Brain microvascular endothelial cell (primary cell): ENCODE measurements at regions not wholly inside any gene's neighbourhood (a gene's known extent, or its start where the extent isn't known, plus 50 kb on each side); places are given as distances from the start of the nearest gene placed in this dataset.

Source experiments
- DNase-seq: peaks from one replicate; pipeline ENCODE4 v3.0.0-alpha.2; 2020
- H3K27ac ChIP-seq: fragments of 250-450 bp; sonication (Bioruptor Pico); 2 replicates; pipeline ENCODE4 v1.5.1; 2020; ENCODE audit warnings: mild to moderate bottlenecking, moderate library complexity
- H3K27me3 ChIP-seq: fragments of 250-450 bp; sonication (Bioruptor Pico); replicated peaks from 2 replicates; pipeline ENCODE4 v1.5.1; 2020; ENCODE audit warnings: mild to moderate bottlenecking
- H3K36me3 ChIP-seq: fragments of 250-450 bp; sonication (Bioruptor Pico); replicated peaks from 2 replicates; pipeline ENCODE4 v1.5.1; 2020; ENCODE audit warnings: mild to moderate bottlenecking
- H3K4me3 ChIP-seq: 2 replicates; pipeline ENCODE4 v1.5.1; 2011; ENCODE audit warnings: low read depth, mild to moderate bottlenecking, control low read depth, low read length, moderate library complexity
- in situ Hi-C: cut with HindIII; loops from 2 replicates; pipeline ENCODE4 v1.10.0; 2017; ENCODE audit warnings: low sequenced_read_pairs, low pct_ligation_motif_present
- TF ChIP-seq, protein P1 (sequence below): IDR thresholded peaks from 2 replicates; pipeline ENCODE4 v1.5.1; 2011; ENCODE audit warnings: low read depth, mild to moderate bottlenecking, moderate library complexity, low read length, control low read depth, inconsistent platforms; ENCODE audit errors: missing control alignments

DNA sequence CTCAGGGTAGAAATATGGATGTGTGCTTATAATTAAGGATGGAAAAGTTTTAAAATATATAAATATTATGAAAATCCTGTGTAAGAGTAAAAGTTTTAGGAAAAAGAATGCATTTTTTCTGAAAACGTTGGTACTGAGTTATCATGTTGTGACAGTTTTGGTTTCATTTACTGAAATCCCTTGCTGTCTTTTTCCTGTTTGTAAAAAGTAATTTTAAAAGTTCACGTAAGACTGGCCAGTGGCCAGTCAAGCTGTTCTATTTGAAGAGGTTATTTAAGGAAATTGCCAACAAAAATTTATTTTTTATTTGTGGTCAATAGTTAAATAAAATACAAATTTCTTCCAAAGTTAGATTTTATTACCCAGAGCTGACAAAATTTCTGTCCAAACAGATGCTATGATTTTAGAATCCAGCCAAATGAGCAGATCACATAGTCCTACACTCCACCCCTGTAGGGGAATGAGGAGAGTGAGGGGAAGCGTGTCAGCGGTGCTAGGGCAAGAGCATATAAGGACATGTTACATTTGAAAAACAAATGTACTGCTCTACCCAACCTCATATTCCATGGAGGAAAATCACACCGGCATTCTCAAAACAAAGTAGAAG lies 297.8 kb upstream of the TFPI start:
- in situ Hi-C loops = no loop called here

DNA sequence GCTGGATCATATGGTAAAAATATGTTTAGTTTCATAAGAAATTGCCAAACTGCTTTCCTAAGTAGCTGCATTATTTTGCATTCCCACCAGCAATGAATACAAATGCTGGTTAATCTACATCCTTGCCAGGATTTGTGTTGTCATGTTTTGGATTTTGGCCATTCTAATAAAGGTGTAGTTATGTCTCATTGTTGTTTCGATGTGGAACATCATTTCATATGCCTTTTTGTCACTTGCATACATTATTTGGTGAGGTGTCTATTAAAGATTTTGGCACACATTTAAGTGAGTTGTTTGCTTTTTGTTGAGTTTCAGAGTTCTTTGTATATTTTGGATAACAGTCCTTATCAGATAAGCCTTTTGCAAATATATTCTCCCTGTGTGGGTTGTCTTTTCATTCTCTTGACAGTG lies 299.2 kb upstream of the TFPI start:
- Histone ChIP-seq H3K27me3 (no peaks in the 10 kb centered on the region), H3K4me3 (no peak overlapping the region), H3K36me3 (no peaks in the 10 kb centered on the region), H3K27ac (no peak overlapping the region)
- TF ChIP-seq, protein P1, sequence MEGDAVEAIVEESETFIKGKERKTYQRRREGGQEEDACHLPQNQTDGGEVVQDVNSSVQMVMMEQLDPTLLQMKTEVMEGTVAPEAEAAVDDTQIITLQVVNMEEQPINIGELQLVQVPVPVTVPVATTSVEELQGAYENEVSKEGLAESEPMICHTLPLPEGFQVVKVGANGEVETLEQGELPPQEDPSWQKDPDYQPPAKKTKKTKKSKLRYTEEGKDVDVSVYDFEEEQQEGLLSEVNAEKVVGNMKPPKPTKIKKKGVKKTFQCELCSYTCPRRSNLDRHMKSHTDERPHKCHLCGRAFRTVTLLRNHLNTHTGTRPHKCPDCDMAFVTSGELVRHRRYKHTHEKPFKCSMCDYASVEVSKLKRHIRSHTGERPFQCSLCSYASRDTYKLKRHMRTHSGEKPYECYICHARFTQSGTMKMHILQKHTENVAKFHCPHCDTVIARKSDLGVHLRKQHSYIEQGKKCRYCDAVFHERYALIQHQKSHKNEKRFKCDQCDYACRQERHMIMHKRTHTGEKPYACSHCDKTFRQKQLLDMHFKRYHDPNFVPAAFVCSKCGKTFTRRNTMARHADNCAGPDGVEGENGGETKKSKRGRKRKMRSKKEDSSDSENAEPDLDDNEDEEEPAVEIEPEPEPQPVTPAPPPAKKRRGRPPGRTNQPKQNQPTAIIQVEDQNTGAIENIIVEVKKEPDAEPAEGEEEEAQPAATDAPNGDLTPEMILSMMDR = no peak
- DNase-seq = no peak
- in situ Hi-C loops = no loop called here

More for the DNA sequence above, 297.8 kb upstream of the TFPI start:
- H3K4me3 ChIP-seq = no peak overlapping the region
- TF ChIP-seq, protein P1 = no peak
- no peaks in the 10 kb centered on the region for H3K27me3 ChIP-seq
- no peaks in the 10 kb centered on the region for H3K36me3 ChIP-seq
- DNase-seq = no peak
- no peak overlapping the region for H3K27ac ChIP-seq

DNA sequence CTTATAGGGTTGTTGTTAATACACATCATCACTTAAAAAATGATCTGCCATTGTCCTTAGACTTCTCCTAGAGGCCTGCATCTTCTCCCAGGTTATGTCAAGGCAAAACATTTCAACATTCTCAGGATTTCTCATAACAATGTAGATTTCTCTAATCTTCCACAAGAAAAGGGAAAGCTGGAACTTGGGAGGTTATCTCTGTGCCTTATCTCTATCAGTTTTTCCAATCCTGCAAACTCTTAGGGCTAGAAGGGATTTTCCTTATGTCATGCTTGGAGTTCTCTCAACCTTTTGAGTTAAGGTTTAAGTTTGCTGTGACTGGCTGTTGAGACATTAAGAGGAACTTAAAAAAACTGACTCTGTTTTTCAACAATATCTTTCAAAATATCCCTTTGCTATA lies 300.6 kb upstream of the TFPI start:
- in situ Hi-C loops = no loop called here
- no peak for DNase-seq
- Histone ChIP-seq H3K27me3 (no peaks in the 10 kb centered on the region), H3K36me3 (no peaks in the 10 kb centered on the region), H3K4me3 (no peak overlapping the region), H3K27ac (no peak overlapping the region)
- TF ChIP-seq, protein P1 = no peak

DNA sequence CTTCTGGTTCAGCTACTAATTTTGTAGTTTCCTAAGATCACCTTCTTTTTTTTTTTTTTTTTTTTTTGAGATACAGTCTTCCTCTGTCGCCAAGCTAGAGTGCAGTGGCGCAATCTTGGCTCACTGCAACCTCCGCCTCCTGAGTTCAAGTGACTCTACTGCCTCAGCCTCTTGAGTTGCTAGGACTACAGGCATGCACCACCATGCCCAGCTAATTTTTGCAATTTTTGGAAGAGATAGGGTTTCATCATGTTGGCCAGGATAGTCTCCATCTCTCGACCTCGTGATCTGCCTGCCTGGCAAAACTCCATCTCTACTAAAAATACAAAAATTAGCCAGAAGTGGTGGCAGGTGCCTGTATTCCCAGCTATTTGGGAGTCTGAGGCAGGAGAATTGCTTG lies 301.5 kb upstream of the TFPI start:
- TF ChIP-seq, protein P1 = no peak
- Histone ChIP-seq H3K4me3 (no peak overlapping the region), H3K36me3 (no peaks in the 10 kb centered on the region), H3K27ac (no peak overlapping the region), H3K27me3 (no peaks in the 10 kb centered on the region)
- in situ Hi-C loops = no loop called here
- DNase-seq = no peak

DNA sequence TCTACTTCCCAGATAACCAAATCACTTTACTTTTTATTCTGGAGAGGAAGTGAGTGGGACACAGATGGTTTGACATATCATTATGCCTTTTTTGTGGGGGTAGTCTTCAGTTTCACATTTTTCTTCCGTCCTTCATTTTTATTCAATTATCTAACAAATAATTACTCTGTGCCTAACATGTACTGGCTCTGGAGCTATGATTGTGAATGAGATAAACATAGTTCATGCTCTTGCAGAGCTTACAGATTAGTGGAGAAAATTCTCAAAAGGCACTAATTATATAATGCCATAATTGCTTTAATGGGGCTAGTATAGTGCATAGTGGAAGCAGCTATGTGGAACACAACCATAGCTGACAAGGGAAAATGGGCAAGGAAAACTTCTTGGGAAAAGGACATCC lies 303.6 kb upstream of the TFPI start:
- H3K27ac ChIP-seq = no peak overlapping the region
- TF ChIP-seq, protein P1 = no peak
- H3K4me3 ChIP-seq = no peak overlapping the region
- in situ Hi-C loops = no loop called here
- H3K36me3 ChIP-seq = no peaks in the 10 kb centered on the region
- H3K27me3 ChIP-seq = no peaks in the 10 kb centered on the region
- no peak for DNase-seq

DNA sequence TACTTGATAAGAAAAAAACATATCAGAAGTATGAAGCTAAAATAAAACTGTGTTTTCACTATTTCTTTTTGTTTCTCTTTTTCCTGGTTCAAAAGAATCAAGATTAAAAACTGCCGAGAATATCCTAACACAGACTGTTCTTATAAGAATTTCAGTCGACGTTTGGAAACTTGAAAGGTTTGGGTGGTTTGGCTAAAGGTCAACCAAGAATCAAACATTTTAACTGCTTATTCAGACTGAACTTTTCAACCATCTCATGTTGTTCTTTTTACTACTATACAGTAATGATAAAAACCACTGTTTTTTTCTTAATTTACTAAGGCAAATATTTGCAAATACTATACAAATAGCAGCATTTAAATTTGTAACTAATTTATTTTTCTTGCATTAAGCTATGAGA lies 308.5 kb upstream of the TFPI start:
- Histone ChIP-seq H3K27ac (no peak overlapping the region), H3K4me3 (no peak overlapping the region), H3K27me3 (no peaks in the 10 kb centered on the region), H3K36me3 (no peaks in the 10 kb centered on the region)
- in situ Hi-C loops = no loop called here
- DNase-seq = no peak
- TF ChIP-seq, protein P1 = no peak
